ENCODE measurements at regions not wholly inside any gene's neighbourhood (a gene's known extent, or its start where the extent isn't known, plus 50 kb on each side); places are given as distances from the start of the nearest gene placed in this dataset.

- no peak for DNase-seq
Measured at GRCh38 chr22:49373289-49373666, 454.4 kb downstream of the BRD1 start.

DNA sequence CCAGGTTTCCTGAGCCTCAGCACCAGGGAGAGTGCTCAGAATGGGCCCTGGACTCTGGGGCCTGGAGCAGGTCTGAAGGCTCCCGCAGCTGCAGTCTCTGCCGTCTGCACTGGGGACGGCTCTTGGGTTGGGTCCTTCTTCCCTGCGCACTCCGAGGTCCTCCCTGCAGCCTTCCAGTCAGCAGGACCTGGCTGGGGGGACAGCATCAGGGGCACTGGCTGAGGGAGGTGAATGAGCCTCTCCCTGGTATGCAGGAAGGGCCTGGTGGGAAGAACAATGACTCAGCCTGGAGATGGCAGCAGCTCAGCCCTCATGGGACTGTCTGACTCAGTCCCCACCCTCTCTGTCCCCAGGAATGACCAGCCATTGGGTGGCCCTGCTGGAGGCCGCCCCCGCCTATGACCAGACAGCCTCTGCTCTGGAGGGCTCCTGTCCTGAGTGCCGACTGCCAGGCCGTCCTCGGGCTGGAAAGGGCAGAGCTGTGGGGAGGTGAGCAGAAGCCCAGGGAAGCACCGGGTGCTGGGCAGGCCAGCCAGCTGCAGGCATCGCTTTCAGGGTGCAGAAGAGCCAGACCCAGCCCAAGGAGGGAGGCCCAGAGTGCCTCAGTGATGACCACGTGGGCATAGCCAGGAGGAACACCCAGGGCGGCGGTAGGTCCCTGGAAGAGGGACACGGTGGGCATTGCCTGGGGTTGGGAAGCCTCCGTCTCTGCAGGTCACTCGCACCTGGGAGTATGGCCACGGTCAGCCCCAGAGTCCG, 455.0 kb downstream of the BRD1 start:
- no peak for DNase-seq

GRCh38 chr22:49372111-49372529, 455.6 kb downstream of the BRD1 start:
- no peak for DNase-seq

- DNase-seq = no peak
Measured at GRCh38 chr22:49371325-49372110, 456.2 kb downstream of the BRD1 start.

- DNase-seq = no peak
Measured at GRCh38 chr22:49370627-49371301, 456.9 kb downstream of the BRD1 start.

GRCh38 chr22:49369726-49370626, 457.7 kb downstream of the BRD1 start:
- no peak for DNase-seq

DNA sequence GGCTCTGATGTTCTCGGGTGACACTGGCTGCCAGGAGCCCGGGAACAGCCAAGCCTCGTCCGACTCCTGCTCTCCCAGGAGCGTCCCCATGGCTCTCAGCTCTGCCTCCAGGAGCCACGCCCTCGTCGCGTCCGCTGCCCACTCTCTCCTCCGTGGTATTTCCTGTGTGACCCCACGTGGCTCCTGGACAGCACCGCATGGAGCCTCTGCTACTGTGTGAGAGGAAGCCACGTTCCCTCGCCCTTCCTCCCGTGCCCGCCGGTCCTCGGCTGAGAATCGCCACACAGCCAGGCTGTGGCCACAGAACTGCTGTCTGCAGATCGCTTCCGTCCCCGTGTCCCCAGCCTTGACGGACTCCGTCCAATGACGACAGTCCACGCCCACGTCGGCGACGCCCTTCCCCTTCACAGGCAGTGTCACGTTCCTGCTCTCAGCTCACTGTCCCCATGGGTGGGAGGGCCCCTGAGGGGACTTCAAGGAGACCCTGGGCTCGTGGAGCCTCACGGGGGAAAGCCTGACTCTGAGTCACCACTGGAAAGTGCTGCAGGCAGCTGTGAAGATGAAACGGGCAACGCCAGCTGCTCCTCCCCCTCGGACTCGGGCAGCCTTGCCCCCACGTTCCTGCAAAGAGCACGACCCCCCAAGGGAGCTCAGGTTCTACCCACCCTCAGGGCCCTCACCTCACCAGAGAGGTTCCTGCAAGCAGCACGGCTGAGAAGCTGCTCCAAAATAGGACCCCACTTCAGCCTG, 458.5 kb downstream of the BRD1 start:
- no peak for DNase-seq

DNA sequence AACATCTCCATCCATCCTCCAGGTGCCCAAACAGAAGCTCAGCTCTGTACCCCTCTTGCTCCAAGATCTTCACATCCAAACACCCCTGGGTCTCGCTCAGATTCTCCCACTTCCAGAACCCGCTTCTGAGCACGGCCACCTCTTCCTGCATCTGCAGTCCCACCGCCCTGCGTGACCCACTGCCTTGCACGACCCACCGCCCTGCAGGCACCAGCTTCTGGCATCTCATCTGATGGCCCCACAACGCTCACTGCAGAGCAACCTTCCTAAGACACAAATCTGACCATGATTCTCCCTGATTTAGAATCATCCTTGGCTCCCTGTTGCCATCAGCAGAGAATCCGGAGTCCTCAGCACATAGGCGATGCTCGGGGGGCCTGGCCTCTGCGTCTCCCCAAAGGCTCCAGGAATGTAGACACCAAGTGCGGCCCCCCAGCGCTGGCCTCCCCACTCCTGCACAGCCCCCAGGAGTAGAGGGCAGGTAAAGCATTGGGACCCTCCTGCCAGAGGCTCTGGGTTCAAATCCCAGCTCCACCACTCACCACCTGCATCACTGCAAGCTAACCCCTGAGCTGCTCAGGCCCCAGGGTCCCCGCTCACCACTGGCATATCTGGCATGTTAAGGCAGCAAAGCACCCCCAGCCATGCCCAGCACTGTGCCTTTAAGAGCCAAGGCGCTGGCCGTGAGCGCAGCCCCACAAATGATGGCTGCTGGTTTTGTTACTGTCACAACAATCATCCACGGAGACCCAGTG, 459.3 kb downstream of the BRD1 start:
- no peak for DNase-seq

DNA sequence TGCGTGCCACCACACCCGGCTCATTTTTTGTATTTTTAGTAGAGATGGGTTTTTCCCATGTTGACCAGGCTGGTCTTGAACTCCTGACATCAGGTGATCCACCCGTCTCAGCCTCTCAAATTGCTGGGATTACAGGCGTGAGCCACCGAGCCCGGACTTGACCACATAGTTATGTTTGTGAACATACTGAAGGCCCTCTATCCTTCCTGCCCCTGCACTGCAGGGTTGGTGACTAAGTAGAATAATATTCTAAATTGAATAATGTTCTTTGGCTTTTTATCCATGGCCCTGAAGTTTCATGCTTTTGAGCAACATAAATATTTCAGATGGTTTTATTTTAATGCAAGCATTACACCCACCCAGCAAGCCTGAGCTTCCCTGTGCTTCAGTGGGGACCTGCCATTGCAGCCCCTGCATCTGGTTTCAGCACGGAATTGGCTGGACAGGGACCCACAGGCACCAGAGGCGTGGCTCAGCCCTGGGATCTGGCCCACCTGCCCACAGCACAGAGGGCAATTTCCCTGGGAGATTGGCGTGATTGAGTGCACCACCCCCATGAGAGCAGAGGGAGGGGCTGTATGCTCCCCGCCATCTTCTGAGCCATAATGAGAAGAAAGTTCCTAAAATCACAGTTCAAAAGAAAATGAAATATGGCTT, 460.5 kb downstream of the BRD1 start:
- no peak for DNase-seq

- no peak for DNase-seq
Measured at GRCh38 chr22:49366437-49366836, 461.2 kb downstream of the BRD1 start.

- DNase-seq = no peak
Measured at GRCh38 chr22:49365910-49366309, 461.8 kb downstream of the BRD1 start.

DNA sequence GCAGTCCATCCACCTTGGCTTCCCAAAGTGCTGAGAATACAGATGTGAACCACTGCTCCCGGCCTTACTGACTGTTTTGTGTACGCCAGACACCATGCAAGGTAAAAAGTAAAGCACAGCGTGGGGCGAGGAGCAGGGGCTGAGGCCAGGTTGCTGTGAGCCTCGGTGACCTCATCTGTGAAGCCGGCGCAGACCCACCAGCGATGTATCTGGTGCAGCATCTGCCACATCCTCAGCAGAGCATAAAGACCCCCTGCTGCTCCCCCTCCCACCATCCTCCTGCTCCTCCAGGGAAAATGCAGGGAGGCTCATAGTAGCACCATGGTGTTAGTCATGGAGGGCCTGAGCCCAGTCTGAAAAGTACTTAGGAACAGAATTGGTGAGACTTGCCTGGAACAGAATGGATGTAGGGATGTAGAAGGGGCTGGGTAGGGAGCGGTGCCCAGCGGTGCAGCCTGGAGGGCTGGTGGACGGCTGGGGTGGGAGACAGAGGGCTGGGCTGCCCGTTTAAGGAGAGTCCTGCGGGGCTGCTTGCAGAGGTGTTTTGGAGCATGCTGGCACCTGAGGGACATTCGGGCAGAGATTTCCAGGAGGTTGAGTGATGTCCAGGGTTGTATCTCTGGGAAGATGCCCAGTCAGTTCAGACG, 462.4 kb downstream of the BRD1 start:
- DNase-seq = no peak

- no peak for DNase-seq
Measured at GRCh38 chr22:49364398-49364797, 463.3 kb downstream of the BRD1 start.

DNA sequence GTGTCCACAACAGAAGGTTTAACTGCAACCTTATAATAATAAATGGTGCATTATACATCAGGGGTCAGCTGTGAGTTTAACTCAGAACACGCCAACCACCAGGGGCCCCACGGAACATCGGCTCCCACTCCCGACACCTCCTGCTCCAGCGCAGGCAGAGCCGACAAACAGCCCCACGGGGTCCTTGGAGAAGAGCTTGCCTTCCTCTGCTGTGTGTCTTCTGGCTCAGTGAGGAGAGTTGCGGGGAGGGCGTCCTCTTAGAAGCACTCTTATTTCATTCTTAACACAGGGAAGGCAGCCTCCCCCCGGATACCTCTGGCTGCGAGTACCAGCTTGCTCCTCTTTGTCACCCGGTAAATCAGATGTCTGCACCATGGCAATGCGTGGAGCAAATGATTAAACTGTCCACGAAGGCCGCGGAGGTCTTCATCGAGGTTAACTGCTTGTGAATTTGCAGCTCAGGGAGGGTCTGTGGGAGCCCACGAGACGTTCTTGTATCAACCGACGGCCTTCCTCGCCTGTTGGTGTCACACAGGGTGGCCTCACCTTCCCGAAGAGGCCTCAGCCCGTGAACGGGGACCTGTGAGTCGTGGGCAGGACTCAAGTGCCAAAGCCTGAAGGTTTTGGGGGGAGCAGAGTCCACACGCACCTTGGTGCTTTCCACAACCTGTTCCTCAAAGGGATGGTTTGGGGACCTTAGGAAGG, 464.0 kb downstream of the BRD1 start:
- no peak for DNase-seq

DNA sequence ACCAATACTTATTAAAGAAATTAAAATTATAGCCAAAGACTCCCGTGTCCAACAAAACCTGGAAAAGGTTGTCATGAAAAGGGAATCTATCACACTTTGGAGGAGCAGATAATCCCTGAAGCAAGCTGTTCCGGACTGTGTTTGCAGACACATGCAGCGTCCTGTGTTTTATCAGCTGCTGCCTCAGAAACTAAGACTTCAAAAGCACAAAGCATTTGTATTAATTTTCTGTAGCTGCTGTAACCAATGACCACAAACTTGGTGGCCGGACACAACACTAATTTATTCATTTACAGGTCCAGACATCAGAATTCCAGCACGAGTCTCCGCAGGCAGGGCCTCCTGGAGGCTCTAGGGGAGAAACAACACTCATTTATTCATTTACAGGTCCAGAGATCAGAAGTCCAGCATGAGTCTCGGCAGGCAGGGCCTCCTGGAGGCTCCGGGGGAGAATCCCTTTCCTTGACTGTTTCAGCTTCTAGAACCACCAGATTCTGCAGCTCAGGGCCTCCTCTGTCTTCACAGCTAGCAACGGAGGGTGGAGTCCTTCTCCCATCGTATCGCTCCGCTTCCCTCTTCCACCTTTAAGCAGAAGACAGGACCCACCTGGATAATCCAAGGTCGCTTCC, 465.3 kb downstream of the BRD1 start:
- no peak for DNase-seq

DNA sequence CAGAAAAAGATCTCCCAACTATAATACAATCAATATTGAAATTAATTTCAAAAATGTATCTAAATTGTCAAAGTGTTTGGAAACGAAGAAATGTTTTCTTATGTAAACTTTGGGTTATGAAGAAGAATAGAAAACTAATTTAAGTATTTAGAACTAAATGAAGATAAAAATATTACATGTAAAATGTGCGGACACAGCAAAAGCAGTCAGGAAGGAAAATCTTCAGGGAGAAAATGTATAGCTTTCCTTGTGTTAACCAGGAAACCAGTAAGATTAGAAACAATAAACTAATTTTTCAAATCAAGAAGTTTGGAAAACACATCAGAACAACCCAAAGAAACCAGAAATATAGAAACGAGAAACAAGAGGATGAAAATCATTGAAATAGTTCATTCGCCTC, 466.5 kb downstream of the BRD1 start:
- DNase-seq = no peak

- no peak for DNase-seq
Measured at GRCh38 chr22:49360746-49361145, 466.9 kb downstream of the BRD1 start.

- DNase-seq = no peak
Measured at GRCh38 chr22:49359076-49359475, 468.6 kb downstream of the BRD1 start.

All from amniotic stem cell (primary cell).